ENCODE measurements at regions not wholly inside any gene's neighbourhood (a gene's known extent, or its start where the extent isn't known, plus 50 kb on each side); places are given as distances from the start of the nearest gene placed in this dataset.

DNA sequence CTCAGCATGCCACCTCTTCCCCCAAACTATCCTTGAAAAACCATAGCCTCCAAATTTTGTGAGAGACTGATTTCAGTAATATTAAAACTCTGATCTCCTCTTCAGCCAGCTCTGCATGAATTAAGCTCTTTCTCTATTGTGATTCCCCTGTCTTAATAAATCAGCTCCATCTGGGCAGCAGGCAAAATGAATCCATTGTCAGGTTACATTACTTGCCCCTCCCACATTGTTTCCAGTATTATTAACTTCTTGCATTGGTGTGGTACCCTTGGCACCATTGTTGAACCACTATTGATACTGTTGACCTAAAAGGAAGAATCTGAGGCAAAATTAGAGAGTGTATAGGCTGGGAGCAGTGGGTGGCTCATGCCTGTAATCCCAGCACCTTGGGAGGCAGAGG is 512.2 kb upstream of the VRK2 start:
- DNase-seq: no peak

- no peak for DNase-seq
Measured at GRCh38 chr2:57536535-57537231, 509.9 kb upstream of the VRK2 start.

DNA sequence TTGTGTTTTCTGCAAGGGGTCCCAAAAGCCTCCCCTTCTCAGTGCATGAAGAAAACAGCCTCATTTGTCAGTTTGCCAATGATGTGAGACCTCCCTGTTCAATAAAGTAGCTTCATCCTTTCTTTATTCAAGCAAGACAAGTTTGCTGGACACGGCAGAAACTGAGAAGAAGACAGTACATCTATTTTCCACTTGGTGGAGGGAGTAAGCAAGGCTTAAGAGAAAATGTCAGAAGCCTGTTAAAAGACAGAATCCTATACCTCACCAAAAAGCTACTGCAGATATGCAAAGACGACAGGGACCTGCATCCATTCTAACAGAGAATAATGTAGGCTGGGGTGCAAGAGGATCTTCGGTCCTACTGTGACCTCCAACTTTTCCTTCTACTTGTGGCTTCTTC is 506.8 kb upstream of the VRK2 start:
- no peak for DNase-seq

- DNase-seq: no peak
Measured at GRCh38 chr2:57542081-57542480, 504.5 kb upstream of the VRK2 start.

DNA sequence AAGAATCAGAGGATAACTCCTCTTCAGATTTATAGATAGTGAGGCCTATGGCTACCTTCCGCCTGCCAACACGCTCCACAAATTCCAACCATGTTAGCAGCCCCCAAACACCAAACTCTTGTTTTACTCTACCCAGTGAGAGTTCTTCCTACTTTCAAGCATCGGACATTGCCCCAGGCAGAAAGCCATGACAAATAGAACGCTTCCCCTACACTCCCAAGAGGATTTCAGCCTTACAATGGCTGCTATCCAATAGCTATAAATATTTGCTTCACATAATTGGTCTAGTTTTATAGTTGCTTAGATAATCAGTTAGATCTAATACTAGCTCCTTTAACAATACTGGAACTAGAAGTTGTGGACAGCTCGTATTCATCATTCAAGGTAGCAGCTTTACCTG is 503.4 kb upstream of the VRK2 start:
- DNase-seq: no peak

DNA sequence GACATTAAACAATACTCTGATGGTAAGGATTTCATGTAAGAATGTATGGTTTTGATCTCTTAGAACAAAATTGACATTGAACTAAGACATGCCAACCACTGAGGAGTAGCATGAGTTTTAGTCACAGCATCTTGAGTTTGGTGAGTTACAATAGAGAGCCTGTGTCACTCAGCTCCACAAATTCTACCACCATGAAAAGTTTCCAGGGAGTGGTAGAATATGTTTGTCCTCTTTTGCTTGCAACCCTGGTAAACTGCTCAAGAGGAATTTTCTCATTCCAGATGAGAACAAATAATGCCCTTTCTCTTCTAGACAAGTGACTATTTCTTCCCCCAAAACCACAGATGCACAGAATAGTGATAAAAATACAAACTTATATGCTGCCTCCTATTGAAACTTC is 502.0 kb upstream of the VRK2 start:
- DNase-seq: no peak

- no peak for DNase-seq
Measured at GRCh38 chr2:57546478-57546877, 500.1 kb upstream of the VRK2 start.

DNA sequence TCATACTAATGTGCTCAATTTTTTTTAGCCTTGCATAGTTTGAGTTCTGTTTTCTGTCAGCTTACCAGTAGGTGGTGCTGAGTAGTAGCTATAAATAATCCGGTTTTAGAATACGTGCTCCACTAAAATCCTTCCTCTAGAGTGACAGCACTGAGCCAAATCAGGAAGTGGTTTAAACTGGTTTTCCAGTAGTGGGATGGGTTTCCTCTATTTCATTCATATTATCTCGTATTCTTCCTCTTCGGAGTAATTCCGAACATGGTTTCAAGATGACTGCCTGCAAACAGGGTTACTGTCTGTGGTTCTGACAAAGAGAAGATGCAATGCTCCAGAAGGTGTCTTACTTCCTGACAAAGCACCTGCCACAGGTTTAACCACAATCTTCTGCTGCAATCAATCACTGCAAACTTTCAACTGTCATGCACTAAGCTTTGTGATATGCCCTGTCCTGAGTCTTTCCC is 496.9 kb upstream of the VRK2 start:
- DNase-seq: no peak

DNA sequence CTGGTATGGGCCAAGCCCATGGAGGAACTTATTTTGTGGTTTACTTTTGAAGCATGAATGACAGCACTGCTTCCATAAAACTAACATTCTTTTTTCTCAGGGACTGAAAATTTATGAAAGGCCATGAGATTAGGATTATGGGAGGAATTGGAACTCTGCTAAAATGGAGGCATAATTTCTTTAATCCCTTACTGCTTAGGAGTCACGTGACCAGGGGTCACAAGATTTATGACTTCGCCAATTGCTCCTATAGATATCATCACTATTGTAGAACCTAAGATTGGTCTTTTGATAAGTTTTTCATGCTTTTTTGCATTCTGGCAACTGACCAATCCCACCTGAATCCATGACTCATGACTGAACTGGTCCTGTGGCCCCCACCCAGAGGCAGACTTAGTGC is 495.7 kb upstream of the VRK2 start:
- no peak for DNase-seq

DNA sequence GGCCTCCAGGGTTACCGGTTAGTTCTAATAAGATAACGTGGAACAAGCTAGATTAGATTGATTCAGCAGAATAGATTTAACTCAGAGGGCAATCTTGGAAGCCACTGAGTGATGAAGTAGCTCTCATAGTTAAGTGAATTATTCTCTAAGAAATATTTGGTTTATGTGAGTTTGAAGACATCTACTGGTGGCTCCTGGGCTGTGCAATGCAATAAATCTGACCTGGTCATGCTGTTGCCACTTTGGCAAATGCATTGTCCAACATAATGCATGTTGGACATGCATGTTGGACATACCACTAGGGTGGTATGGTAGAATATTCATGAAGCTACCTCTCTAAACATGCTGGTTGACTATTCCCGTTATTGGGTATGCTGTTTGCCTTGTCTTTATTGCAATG is 493.7 kb upstream of the VRK2 start:
- no peak for DNase-seq

DNA sequence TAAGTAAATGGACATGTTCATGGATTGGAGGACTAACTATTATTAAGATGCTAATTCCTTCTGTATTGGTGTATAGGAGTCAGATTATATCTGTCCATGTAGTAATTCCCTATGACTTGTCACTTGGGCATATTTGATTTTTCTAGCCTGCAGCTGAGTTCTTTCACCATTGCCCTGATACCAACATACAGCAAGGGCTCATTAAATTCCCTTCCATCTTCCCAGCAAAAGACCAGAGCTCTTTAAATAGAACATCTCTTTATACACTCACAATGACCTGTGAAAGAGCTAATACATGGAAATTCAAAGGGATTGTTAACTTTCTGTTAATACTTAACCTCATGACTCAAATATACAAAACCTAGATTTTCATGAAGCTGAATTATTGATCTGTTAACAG is 492.3 kb upstream of the VRK2 start:
- DNase-seq: no peak

- DNase-seq: no peak
Measured at GRCh38 chr2:57558312-57558711, 488.3 kb upstream of the VRK2 start.

DNA sequence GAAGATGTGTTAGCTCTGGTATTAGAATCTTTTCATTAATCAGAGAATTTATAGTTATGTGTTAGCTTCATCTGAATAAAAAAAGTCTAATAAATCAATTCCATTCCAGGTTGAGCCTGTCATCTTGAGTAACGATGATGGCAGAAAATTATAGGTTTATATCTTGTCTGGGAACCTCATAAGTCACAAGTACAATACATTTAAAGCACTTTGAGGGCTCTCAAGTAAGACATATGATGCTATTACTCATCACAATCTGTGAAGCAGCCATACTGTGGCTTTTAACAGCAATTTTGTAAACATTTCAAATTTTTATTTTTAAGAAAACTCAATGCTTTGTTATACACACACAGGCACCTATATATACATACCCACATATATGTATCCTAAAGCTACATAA is 484.1 kb upstream of the VRK2 start:
- DNase-seq: no peak

- no peak for DNase-seq
Measured at GRCh38 chr2:57563015-57563414, 483.6 kb upstream of the VRK2 start.

DNA sequence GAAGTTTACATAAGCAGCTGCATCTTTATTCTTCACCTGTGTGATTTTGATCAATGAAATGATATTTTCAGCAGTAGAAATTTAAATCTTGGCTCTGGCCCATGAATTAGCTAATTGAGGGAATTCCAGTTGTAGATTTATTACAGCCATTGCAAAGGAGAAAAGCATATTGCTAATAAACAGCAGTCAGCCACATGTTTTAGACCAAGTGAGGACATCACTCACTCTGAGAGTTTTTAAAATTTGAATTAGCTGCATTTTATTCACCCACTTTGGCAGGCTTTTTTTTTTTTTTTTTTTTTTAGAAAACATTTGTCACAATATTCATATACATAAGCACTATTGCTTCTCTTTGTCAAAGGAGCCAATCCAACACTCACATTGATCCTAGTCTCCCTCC is 479.4 kb upstream of the VRK2 start:
- DNase-seq: no peak

GRCh38 chr2:57569396-57569795 is 477.2 kb upstream of the VRK2 start:
- no peak for DNase-seq

DNA sequence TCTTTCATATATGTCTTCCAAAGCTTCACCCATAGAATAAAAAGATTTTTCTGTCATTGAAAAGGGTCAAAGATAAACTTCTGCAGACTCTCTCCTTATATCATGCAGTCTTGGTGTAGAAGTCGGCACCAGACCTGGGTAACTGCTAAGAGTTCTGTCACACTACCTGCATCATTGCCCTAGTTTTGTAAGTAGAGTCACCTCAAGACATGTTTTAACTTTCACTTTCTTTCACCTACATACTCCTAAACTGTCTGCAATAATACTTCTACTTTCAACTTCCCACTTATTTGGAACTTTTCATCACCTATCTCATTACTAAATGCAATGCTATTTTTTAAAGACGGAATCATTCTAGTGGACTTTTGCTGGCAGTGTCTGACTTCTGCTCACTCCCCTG is 475.6 kb upstream of the VRK2 start:
- no peak for DNase-seq

- no peak for DNase-seq
Measured at GRCh38 chr2:57575700-57576268, 470.8 kb upstream of the VRK2 start.

DNA sequence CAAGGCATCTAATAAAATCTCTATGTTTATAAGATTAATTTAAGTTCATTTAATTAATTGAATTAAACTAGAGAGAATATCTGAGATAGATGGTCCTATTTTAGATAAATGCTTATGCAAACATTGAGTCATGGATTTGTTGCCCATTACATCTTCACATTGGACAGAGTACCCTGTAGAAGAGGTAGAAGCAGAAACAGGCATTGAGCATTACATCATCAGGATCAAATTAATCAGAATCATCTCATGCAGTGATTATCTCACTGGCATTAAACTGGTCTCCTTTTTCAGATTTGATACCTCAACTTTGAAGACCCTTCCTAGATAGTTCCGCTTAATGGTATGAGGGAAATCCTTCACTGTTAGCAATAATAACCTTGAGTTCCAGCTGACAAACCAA is 469.6 kb upstream of the VRK2 start:
- no peak for DNase-seq

GRCh38 chr2:57597940-57598339 is 448.7 kb upstream of the VRK2 start:
- no peak for DNase-seq

DNA sequence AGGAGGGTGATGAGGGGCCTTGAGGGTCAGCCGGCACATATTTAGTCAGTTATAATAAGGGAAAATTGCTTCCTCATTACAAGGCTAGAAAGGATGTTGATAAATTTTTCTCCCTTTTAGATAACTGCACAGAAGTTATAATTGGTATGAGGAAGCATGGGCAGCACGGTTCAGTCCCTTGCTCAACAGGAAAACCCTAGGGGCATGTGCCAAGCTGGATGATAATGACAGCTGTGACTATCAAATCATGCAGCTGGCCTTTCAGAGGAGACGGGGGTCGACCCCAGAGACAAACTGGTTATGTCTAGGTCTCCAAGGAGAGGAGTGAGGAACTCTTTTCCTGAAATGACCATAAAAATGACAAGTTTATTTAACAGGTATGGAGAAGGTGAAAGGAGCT is 448.1 kb upstream of the VRK2 start:
- no peak for DNase-seq

DNA sequence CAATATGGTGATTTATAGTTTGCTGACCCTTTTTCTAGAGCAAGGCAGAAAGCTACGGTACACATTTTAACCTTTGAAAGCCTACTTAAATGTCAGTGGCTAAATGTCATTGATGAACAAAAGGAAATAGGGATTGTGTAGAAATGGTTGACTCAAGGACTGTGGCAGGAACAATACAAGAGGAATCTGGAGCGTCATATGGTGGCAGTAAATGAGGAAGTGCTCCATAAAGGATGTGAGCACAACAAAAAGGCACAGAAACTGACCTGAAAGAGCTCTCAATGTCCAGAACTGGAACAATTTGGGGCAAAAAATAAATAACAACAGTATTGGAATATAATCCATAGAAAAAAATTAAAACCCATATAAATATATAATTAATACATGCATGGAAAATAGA is 443.9 kb upstream of the VRK2 start:
- no peak for DNase-seq

GRCh38 chr2:57614988-57615387 is 431.6 kb upstream of the VRK2 start:
- no peak for DNase-seq

DNA sequence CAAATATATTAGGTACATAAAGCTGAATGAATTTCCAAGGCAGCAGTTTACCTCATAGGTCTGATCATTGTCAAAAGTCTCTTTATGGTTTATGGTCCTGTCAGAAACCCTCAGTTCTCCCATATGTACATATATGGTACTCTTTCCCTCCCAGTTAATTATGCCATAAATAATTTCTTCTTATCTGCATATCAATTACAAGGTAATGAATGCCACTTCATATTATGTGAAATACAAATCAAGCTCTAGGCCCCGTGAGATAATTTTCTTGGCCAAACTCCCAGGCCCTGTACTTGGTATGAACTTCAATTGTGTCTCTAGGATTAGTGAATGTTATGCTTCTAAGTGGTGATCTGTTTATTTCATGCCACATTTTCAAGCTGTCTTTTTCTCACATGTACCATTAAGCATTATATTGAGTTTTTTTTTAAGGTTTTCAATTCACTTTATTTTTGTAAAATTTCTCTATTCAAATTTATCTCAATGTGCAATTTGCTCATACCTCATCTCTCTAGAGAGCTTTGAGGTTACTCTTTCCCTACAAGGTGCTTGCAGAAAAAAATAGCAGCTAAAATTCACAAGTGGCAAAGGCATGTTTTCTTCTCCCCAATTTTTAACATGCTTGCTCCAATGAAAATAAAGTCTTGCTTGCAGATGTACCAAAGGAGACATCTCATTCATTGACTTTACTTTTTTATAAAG is 430.6 kb upstream of the VRK2 start:
- no peak for DNase-seq

DNA sequence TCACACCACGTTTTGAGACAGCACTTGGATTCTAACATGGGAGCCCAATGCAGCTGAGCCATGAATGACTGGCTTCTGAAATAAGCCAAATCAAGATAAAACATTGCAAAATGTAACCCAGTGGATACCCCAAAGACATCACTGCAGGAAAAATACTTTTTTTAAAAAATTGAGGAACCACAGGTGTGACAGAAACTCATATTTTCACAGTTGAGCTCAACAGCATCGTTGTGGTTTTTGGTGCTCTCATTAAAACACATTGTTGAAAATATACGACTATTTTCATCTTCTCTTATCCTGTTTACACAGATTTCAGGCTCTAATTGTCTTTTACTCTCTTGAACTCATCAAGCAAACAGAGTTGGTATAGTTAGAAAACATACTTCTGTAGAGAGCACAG is 429.3 kb upstream of the VRK2 start:
- no peak for DNase-seq
